ENCODE measurements at regions not wholly inside any gene's neighbourhood (a gene's known extent, or its start where the extent isn't known, plus 50 kb on each side); places are given as distances from the start of the nearest gene placed in this dataset.

DNA sequence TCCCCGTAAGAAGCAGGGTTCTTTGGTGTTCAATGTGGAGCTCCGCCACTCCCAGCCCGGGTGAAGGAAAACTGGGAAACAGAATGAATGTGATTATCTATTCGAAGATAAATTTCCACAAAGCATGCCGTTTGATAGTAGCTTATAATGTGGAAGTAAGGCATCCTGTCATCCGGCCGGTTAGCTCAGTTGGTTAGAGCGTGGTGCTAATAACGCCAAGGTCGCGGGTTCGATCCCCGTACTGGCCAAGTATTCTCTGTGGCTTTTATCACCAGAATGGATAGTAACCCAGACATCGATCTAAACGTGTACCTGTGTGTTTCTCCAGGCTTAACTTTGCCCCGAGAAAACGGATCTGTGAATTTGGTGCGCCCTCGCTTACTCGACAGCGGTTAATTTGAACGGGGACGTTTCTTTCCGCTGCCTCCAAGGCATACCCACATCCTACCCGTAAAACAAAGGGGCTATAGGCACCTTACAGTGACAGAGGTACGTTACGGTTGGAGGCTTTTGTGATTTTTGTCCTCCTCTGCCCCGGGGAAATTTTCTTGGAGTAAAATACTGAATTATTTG, 215.2 kb upstream of the ZNF184 start:
- TF ChIP-seq, protein P1, sequence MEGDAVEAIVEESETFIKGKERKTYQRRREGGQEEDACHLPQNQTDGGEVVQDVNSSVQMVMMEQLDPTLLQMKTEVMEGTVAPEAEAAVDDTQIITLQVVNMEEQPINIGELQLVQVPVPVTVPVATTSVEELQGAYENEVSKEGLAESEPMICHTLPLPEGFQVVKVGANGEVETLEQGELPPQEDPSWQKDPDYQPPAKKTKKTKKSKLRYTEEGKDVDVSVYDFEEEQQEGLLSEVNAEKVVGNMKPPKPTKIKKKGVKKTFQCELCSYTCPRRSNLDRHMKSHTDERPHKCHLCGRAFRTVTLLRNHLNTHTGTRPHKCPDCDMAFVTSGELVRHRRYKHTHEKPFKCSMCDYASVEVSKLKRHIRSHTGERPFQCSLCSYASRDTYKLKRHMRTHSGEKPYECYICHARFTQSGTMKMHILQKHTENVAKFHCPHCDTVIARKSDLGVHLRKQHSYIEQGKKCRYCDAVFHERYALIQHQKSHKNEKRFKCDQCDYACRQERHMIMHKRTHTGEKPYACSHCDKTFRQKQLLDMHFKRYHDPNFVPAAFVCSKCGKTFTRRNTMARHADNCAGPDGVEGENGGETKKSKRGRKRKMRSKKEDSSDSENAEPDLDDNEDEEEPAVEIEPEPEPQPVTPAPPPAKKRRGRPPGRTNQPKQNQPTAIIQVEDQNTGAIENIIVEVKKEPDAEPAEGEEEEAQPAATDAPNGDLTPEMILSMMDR (conservative IDR thresholded peaks at IDR 0.05; ENCODE audit: low read depth): no peak
- peak; percentile 73 for DNase-seq (ENCODE audit: low spot score)
- ChIA-PET POLR2A (ENCODE audit: low non-redundant PET) (no interaction called here), CTCF (interaction anchor here (0.7 to 1.0 kb wide), 3 partner anchors 70 to 169 kb away, joined by 3 read pairs; no protein-coding TSS in a partner anchor)
- peak overlapping the region; percentile 60 for H3K27ac ChIP-seq

DNA sequence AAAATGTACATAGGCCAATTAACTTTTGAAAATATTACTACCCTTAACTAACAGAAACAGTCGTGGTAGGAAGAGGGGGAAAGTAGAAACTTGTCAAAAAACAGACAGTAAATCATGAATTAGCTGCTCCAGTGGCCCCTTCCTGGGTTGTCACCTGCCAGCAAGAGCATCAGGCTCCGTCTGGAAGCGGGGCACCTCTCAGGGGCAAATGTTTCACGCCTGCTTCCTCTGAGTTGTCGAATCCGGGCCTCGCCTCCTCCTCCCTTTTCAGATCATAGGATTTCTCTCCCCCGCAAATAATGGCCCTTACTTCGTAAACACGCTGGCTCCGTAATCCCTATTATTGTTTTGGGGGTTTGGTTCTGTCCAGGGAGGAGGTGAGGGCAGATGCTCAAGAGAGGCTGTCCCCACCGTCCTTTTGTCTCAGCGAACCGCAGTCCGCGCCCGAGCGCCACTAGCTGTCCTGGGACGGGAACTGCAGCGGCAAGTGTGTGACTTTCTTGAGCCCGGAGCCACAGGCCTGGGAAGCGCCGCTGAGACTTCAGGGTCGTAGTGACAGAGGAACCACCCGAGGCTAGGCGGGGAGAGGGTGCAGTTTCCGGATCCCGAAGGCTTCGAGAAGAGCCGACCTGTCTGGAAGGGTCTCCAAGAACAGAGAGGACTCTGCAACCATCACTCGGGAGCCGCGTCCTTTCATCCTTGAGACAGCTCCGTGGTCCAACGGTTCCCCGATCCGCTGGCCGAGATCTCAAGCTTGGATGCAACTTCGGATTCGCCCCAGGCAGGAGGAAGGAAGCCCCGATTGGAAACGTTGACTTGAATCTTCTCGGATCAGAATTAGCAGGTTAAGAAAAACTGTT, 214.5 kb upstream of the ZNF184 start:
- CTCF ChIA-PET: interaction anchor here (0.6 to 1.0 kb wide), 5 partner anchors 17 to 1621 kb away, joined by 3 read pairs; no protein-coding TSS in a partner anchor

DNA sequence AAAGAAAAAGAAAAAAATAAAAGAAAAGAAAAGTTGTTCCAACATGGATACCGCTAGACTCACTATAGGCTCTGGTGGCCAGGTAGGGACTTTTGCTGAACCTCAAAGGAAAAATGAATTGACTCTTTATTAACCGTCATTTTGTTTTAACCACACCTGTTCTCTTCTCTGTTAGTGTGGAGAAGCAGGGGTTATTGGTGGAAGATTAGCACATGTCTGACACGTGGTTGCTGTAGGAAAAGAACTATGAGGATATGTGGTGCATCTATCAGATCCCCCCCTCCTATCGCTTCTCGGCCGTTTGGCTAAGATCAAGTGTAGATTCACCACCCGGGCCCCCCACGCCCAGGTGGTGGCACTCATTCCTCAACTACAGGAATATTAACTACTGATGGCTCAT, 212.4 kb upstream of the ZNF184 start:
- no peak for DNase-seq (ENCODE audit: low spot score)
- TF ChIP-seq, protein P1 (conservative IDR thresholded peaks at IDR 0.05; ENCODE audit: low read depth): no peak
- H3K27ac ChIP-seq: no peak overlapping the region
- CTCF ChIA-PET: no interaction called here
- POLR2A ChIA-PET (ENCODE audit: low non-redundant PET): no interaction called here

More for the DNA sequence above, 214.5 kb upstream of the ZNF184 start:
- POLR2A ChIA-PET (ENCODE audit: low non-redundant PET): no interaction called here
- DNase-seq (ENCODE audit: low spot score): no peak
- TF ChIP-seq, protein P1 (conservative IDR thresholded peaks at IDR 0.05; ENCODE audit: low read depth): peak; percentile 80
- H3K27ac ChIP-seq: peak overlapping the region; percentile 60

DNA sequence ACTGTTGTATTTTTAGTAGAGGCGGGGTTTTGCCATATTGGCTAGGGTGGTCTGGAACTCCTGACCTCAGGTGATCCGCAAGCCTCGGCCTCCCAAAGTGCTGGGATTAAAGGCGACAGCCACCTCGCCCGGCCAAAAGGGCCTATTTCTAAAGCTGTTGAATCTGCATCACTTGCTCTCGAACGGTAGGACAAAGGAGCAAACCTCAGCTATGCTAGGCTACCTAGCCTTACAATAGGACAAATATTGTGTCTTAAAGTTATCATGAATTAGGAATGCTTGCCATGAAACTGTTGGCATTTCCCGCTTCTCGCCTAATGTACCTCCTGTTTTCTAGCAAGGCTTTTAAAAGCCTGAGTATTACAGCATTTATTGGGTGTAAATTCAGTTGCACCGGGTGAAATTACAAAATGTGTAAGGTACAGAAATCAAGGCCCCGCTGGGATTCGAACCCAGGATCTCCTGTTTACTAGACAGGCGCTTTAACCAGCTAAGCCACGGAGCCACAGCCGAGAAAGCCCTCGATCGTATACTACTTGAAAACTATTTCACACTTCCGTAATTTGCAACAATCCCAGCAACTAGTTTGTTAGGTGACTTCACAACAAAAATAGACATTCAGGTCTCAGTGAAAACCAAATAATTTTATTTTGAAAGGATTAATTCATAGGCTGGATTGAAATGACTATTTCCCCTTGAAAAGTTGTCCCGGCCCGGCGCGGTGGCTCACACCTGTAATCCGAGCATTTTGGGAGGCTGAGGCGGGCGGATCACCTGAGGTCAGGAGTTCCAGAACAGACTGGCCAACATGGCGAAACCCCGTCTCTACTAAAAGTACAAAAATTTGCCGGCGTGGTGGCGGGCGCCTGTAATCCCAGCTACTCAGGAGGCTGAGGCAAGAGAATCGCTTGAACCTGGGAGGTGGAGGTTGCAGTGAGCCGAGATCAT, 211.6 kb upstream of the ZNF184 start:
- DNase-seq (ENCODE audit: low spot score): peak; percentile 74
- ChIA-PET POLR2A (ENCODE audit: low non-redundant PET) (no interaction called here), CTCF (interaction anchor here (0.7 to 1.0 kb wide), 2 partner anchors 75 to 82 kb away, joined by 3 to 5 read pairs; no protein-coding TSS in a partner anchor)
- H3K27ac ChIP-seq: no peak overlapping the region
- TF ChIP-seq, protein P1 (conservative IDR thresholded peaks at IDR 0.05; ENCODE audit: low read depth): no peak

DNA sequence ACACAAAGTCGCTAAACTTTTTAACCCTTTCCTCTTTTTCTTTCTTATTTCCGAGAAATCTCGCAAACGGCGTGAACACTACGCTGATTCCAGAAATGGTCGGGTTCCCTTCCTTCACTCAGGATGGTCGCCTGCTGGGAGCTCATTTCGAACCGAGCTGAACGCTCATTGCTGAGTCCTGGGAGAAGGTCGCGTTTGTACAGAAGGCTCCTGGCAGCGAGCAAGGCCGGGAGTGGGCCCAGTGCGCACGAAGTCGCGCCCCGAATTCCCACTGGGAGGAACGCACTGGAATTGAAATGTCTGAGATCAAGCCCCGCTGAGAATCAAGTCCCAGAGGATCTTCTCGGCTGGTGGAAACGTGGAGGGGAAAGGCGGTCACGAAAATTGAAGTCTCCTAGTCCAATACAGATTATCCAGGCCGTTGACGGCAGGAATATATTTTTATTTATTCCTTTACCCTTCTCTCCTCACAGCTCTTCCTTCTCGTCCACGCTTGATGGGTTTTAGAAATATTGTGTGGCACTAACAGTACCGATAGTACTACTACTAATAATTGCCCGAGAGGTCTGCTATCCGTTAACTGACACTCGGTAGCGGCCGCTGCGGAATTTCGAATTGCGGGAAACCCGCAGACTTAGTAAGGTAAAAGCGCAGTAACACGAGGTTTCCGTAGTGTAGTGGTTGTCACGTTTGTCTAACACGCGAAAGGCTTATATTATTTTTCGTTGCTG, 207.2 kb upstream of the ZNF184 start:
- ChIA-PET CTCF (interaction anchor here (0.6 kb wide), 1 partner anchor 92 kb away, joined by 3 read pairs; no protein-coding TSS in a partner anchor), POLR2A (ENCODE audit: low non-redundant PET) (no interaction called here)
- H3K27ac ChIP-seq: no peak overlapping the region
- TF ChIP-seq, protein P1 (conservative IDR thresholded peaks at IDR 0.05; ENCODE audit: low read depth): no peak
- no peak for DNase-seq (ENCODE audit: low spot score)

Measured in RWPE1 (cell line).